Progenitor cell of endocrine pancreas (in vitro differentiated cells): ENCODE measurements at regions not wholly inside any gene's neighbourhood (a gene's known extent, or its start where the extent isn't known, plus 50 kb on each side); places are given as distances from the start of the nearest gene placed in this dataset.

ENCODE experiments used
- DNase-seq: peaks from one replicate; pipeline ENCODE4 v3.0.0; 2021; ENCODE audit warnings: low spot score; ENCODE audit not compliant: unreplicated experiment
- H3K27ac Mint-ChIP-seq: 2 replicates; pipeline ENCODE4 v1.8.0; 2021; ENCODE audit warnings: mild to moderate bottlenecking, moderate library complexity, mixed read lengths
- H3K27me3 Mint-ChIP-seq: 2 replicates; pipeline ENCODE4 v1.8.0; 2021; ENCODE audit warnings: mixed read lengths
- H3K36me3 Mint-ChIP-seq: 2 replicates; pipeline ENCODE4 v1.8.0; 2022; ENCODE audit warnings: mixed read lengths; ENCODE audit not compliant: insufficient read depth
- H3K4me1 Mint-ChIP-seq: 2 replicates; pipeline ENCODE4 v1.8.0; 2021; ENCODE audit warnings: low read depth, mixed read lengths
- H3K4me3 Mint-ChIP-seq: 2 replicates; pipeline ENCODE4 v1.8.0; 2021; ENCODE audit warnings: low read depth, mild to moderate bottlenecking, moderate library complexity, mixed read lengths
- H3K9me3 Mint-ChIP-seq: 2 replicates; pipeline ENCODE4 v1.8.0; 2021; ENCODE audit warnings: low read depth, mixed read lengths
- TF ChIP-seq, protein P1 (sequence below): fragments of 200-600 bp; sonication (generic); IDR thresholded peaks from one replicate; pipeline ENCODE4 v1.5.0; 2021; ENCODE audit warnings: antibody characterized with exemption, mild to moderate bottlenecking; ENCODE audit not compliant: unreplicated experiment

DNA sequence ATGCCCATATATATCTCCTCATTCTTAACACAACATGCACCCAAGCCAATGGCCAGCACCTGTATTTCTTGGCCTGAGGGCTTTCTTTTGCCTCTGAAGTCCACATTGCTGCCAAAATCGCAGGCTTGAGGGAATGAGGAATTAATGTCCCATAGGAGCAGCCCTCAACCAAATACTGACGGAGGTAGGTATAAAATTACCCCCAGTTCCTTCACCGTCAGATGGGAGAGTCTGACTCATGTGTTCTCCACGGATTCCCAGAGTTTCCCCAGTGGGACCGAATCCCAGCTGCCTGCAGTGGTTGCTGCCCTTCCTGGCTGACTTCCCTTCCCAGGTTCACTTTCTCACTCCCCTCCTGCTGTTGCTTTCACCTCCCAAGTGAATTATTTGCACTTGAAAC lies 602.2 kb upstream of the NOX3 start:
- no peak for DNase-seq
- Mint-ChIP-seq H3K4me1 (peaks cover 1% of the 10 kb centered on the region), H3K36me3 (peaks cover 2% of the 10 kb centered on the region), H3K27me3 (no peaks in the 10 kb centered on the region), H3K27ac (no peak overlapping the region), H3K9me3 (peaks cover 14% of the 10 kb centered on the region), H3K4me3 (no peak overlapping the region)
- TF ChIP-seq, protein P1, sequence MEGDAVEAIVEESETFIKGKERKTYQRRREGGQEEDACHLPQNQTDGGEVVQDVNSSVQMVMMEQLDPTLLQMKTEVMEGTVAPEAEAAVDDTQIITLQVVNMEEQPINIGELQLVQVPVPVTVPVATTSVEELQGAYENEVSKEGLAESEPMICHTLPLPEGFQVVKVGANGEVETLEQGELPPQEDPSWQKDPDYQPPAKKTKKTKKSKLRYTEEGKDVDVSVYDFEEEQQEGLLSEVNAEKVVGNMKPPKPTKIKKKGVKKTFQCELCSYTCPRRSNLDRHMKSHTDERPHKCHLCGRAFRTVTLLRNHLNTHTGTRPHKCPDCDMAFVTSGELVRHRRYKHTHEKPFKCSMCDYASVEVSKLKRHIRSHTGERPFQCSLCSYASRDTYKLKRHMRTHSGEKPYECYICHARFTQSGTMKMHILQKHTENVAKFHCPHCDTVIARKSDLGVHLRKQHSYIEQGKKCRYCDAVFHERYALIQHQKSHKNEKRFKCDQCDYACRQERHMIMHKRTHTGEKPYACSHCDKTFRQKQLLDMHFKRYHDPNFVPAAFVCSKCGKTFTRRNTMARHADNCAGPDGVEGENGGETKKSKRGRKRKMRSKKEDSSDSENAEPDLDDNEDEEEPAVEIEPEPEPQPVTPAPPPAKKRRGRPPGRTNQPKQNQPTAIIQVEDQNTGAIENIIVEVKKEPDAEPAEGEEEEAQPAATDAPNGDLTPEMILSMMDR = no peak

DNA sequence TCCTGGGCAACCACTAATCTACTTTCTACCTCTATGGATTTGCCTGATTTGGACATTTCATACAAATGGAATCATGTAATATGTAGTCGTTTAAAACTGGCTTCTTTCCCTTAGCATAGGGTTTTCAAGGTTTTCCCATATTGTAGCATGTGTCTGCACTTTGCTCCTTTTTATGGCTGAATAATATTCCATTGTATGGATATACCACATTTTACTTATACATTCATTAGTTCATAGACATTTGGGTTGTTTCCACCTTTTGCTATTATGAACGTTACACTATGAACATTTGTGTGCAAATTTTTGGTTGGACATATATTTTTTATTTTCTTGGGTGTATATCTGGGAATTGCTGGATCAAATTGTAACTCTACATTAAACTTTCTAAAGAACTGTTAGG lies 600.4 kb upstream of the NOX3 start:
- peaks cover 2% of the 10 kb centered on the region for H3K36me3 Mint-ChIP-seq
- H3K4me1 Mint-ChIP-seq = no peaks in the 10 kb centered on the region
- no peak for DNase-seq
- no peak overlapping the region for H3K27ac Mint-ChIP-seq
- peaks cover 14% of the 10 kb centered on the region for H3K9me3 Mint-ChIP-seq
- no peaks in the 10 kb centered on the region for H3K27me3 Mint-ChIP-seq
- H3K4me3 Mint-ChIP-seq = no peak overlapping the region
- TF ChIP-seq, protein P1 = no peak

DNA sequence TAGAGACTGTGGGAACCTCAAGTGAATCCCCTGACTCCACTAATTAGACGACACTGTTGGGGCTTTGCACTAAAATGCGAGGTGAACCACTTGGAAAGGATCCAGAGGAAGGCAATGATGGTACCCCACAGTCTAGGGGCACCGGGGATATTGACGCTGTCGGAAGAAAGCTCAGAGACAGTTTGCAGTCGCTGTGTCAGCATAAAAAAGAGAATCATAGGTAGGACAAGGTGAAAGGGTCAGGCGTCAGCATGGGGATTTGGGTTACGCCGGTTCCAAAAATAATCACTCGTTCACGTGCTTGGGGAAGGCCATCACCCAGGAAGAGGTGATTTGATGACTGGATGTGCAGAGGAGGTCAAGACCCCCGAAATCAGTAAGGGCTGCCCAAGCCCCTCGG lies 598.0 kb upstream of the NOX3 start:
- Mint-ChIP-seq H3K9me3 (peaks cover 21% of the 10 kb centered on the region), H3K27me3 (no peaks in the 10 kb centered on the region), H3K4me1 (no peaks in the 10 kb centered on the region), H3K4me3 (no peak overlapping the region), H3K36me3 (peaks cover 2% of the 10 kb centered on the region), H3K27ac (no peak overlapping the region)
- TF ChIP-seq, protein P1 = no peak
- DNase-seq = no peak

DNA sequence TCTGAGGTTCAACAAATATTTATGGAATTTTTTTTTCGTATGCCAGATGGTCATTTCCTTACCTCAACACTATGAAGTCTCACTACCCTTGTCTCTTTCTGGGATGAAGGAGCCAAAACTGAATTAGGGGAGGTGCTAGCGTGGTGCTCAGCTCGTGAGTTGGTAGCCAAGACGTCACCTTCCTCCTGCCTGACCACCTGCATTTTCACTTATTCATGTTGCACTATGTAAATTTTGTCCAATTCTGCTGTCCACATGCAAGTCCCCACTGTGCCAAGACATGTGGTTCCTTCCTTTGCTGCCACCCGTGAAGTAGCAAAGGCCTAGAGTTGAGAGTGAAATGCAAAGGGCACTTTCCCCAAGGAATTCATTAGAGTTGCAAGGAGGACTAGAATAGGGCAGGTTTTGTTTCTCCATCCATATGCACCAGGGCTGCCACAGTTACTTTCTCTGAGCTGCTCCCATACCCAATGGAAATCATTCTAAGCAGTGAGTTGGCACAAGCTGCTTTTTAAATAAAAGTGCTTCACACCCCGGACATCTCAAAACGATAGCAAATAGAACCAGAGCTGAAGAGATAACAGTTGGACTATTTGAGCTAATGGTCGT lies 591.3 kb upstream of the NOX3 start:
- H3K36me3 Mint-ChIP-seq = no peaks in the 10 kb centered on the region
- peaks cover 2% of the 10 kb centered on the region for H3K4me1 Mint-ChIP-seq
- H3K27ac Mint-ChIP-seq = no peak overlapping the region
- TF ChIP-seq, protein P1 = no peak
- H3K4me3 Mint-ChIP-seq = no peak overlapping the region
- no peaks in the 10 kb centered on the region for H3K27me3 Mint-ChIP-seq
- no peak for DNase-seq
- H3K9me3 Mint-ChIP-seq = peaks cover 10% of the 10 kb centered on the region

DNA sequence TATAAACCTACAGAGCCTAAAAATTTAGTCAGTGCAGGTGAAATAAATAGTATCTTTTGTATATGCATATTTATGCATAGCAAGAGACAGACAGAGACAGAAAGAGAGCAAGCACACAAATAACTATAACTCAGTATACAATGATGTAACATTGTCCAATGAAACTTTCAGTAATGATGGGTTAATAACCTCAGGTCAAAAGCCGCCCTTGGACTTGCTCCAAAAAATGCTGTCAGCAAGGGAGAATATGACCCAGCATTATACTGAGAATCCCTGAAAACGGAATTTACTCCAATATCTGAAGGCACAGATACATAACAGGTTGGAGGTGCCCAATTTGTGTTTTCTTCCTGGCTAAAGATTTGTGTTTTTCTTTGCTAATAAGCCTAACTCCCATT lies 590.6 kb upstream of the NOX3 start:
- TF ChIP-seq, protein P1 = no peak
- H3K9me3 Mint-ChIP-seq = peaks cover 10% of the 10 kb centered on the region

More for the DNA sequence above, 590.6 kb upstream of the NOX3 start:
- Mint-ChIP-seq H3K27ac (no peak overlapping the region), H3K4me1 (peaks cover 2% of the 10 kb centered on the region), H3K27me3 (no peaks in the 10 kb centered on the region), H3K36me3 (no peaks in the 10 kb centered on the region), H3K4me3 (no peak overlapping the region)
- DNase-seq = no peak
